ENCODE measurements at regions not wholly inside any gene's neighbourhood (a gene's known extent, or its start where the extent isn't known, plus 50 kb on each side); places are given as distances from the start of the nearest gene placed in this dataset.

DNA sequence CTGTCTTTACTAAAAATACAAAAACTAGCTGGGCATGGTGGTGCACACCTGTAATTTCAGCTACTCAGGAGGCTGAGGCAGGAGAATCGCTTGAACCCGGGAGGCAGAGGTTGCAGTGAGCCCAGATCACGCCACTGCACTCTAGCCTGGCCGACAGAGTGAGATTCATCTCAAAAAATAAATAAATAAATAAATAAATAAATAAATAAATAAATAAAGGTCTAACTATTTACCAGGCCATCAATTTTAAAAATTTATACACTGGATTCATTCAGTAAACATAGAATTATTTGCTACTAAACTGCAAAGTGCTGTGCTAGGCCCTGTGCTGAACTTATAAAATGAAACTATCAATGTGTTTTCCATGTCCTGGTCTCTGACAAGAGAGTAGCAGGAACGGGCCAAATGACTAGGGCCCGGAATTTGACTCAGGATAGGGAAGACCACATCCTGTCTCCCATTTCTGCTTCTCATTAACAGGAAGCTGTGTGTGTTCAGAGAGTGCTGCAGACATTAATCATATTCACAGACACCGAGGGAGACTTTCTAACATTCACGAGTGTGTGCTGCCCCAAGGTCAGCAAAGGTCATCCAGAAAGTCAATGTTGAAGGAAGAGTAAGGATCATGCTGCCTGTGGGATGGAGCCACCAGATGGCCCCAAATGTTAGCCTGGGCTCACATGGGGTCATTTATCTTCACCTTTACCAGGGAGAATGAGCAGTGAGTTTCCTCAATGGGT lies 95.8 kb downstream of the SPP2 start:
- no peak for DNase-seq

DNA sequence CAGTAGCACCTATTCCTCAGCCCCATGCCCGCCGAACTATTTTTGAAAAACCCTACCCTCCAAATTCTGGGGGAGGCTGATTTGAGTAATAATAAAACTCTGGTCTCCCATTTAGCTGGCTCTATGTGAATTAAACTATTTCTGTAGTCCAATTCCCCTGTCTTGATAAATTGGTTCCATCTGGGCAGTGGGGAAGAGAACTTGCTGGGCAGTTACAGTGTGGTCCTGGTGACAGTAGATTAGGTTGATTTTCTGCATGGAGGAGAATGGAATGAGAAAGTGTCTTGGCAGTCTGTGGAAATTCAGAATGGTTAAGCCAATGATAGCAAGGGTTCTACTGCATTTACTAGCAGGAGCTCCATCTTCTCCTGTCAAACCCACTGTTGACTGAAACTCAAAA lies 95.0 kb downstream of the SPP2 start:
- DNase-seq: no peak

DNA sequence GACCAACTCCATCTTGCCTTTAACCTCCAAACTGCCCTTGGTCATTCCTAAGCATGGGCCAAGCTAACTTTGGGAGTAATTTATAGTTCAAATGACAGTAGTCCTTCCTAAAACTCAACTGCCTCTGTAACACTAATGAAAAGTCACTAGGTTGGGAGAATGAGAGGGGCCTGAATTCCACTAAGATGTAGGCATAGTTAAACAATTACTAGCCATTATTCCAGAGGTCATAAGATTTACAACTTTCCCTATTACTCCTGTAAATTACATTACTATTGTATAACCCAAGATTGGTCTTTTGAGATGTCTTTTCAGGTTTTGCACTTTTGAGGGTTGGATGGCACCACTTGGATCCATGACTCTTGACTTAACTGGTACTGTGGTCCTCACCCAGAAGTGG lies 94.6 kb downstream of the SPP2 start:
- DNase-seq: no peak

DNA sequence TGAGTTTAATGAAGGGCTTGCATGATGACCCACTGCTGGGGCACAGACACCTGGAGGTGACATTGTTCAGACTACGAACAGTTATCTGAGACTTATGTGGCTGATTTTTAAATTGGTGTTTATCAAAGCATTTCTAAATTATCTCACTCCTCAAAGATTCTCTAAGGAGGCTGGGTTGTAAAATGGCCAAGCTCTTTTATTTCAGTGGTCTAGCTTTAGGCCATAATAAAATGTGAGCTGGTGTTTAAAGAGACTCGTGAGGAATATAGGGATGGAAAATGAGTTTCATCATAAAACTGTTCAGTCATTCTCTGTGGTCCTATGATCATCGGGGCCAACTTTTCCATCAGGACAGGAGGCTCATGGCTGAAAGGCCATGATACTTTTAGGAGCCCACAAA lies 93.4 kb downstream of the SPP2 start:
- no peak for DNase-seq

DNA sequence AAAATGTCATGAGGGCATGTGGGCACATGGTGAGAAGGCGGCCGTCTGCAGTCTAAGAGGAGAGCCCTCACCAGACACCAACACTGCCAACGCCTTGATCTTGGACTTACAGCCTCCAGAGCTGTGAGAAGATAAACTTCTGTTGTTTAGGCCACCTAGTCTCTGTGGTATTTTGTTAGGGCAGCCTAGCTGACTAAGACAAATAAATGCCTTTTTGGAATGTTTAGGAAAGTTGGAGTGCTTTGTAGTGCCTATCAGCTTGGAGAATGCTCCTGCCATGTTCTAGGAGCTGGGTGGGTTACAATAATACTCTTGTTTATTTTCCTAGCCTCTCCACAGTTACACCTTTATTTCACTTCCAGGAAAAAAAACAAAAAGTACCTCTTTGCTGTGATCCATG lies 92.0 kb downstream of the SPP2 start:
- no peak for DNase-seq

DNA sequence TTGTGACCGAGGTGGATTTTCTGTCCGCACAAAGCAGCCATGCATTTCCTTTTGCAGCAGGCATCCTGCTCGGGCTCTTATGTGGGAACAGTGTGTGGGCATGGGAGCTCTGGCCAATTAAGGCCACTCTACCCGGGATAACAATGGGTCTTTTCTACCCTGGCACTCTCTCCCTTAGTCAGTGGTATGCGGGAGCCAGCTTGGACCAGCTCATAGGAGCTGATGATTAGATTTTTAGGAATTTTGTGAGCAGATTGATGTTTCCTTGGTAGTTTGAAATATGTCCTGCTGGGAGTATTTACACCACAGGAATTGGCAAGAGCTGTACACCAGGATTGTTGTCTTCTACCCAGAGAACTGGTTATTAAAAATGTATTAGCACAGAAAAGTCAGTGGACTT lies 89.3 kb downstream of the SPP2 start:
- DNase-seq: no peak

DNA sequence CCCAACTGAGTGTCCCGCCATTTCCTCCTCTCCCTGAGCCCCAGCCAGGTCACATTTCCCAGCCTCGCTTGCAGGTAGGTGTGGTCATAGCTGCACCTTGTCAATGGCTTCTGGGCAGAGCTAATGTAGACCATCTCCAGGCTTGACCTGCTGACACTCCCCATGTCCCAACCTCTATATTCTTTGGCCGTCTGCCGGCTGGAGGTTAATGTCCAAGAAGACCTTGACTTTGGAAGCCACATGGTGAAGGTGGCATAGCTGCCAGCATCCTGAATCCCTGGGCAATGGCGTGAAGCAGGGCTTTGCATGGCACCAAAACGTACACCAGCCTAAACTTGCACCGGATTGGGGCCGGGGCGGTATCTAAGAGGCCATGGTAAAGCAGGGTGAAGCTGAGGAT lies 88.3 kb downstream of the SPP2 start:
- no peak for DNase-seq

DNA sequence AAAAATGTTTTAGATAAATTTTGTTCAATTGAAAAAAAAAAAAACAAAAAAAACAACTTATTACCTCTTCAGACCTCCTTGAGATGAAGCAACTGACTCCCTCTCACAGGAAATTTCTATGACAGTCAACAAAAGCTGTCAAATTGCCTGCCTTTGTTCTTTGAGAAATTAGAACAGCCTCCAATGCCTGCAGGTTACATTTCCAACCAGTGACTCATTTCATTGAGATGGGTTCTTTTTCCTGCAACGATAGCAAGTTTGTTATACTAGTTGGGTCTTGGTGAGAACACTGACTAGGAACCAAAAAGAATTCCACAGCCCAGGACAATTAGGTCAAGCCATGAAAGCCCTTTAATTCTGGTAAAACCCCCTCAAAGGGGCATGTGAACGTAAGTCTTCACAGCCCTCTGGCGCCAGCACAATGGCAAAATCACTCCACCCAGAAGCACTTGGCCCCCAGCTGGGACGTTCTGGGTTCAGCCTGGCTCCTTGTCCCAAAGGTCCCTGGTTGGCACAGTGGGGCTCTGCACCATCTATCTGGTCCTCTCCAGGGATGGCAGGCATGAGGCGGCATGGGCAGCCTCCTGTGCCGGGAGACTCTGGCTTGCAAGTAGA lies 87.0 kb downstream of the SPP2 start:
- DNase-seq: no peak

DNA sequence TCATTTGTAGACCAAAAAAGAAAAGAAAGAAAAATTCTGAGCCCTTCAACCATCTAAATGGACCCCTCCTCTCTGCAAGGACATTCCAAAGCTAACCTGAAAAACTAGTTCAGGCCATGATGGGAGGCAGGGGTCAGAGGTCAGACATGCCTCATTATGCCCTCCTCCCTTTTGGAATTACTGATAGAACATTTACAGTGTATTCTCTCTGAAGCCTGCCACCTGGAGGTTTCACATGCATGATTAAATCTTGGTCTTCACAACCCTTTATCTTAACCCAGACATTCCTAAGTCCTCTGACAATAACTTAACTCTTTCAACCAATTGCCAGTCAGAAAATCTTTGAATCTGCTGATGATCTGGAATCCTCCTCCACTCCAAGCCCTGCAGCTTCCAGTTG lies 86.0 kb downstream of the SPP2 start:
- DNase-seq: no peak

DNA sequence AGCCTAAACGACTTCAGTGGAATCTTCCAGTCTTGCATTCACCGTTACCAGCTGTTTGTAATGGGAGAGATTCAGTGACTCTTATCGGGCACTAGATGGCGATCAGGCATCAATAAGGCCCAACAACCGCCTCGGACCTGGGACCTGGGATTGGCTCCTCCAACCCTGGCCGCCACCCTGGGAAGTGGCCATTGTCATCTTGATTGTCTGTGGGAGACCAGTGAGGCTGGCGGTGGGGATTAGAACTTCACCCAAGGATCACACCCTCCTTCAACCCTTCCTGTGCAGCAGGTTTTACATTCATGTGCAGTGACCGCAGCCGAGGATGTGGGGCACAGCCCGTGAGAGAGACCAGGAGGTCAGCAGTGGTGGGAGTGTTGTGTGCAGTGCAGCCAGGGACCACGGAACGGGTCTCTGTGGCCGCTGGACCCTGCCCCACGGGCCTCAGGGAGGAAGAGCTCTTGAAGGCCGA lies 85.3 kb downstream of the SPP2 start:
- DNase-seq: peak; percentile 40

DNA sequence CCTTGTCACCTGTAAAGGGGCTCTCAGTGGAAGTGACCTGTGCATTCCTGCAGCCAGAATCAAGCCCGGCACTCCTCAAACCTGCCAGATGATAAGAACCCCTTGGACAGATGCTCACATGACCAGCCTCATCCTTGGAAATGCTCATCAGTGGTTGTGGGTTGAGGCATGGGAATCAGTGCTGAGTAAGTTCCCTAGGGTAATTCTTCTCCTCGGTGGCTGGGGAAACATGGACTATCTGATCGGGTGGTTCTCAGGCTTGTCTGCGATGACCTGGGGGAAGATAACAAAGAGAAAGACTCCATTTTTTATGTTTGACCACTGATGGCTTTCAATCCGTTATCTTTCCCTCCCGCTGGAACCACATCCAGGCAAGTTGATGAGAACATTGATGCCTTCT lies 84.0 kb downstream of the SPP2 start:
- no peak for DNase-seq

DNA sequence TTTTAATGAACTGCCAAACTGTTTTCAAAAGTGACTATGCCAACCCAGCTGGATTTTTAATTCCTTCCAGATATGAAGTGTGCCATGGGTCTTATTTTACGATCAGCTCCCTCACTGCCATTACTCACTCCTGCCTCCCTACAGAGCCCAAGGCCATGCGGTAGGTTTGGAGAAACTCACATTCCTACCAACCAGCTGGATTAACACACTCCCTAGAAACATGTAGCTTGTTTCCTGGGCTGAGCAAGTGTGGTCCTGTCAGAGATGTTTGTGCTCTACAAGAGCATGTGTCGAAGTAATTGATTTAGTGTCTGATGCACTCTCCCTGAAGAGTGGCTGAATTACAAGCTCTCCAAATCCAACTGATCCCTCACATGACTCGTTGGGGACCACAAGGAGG lies 82.5 kb downstream of the SPP2 start:
- DNase-seq: no peak

DNA sequence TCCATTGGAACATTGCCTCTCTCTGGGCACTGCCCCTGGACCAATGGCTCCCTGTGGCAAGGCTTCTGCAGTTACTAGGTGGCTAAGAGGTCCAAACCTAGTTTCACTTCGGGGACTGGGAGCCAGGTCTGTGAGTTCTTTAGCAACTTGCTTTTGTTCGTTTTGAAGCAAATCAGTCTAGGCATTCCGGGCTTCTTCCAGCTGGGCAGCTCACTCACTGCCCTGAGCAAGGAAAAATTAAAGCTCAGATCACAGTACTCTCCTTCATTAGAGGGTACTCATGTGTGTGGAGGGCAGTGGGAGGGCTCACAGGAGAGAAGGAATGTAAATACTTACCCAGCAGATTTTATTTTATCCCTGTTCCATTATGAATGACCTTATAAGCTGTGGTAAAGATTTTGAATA lies 80.3 kb downstream of the SPP2 start:
- DNase-seq: no peak

DNA sequence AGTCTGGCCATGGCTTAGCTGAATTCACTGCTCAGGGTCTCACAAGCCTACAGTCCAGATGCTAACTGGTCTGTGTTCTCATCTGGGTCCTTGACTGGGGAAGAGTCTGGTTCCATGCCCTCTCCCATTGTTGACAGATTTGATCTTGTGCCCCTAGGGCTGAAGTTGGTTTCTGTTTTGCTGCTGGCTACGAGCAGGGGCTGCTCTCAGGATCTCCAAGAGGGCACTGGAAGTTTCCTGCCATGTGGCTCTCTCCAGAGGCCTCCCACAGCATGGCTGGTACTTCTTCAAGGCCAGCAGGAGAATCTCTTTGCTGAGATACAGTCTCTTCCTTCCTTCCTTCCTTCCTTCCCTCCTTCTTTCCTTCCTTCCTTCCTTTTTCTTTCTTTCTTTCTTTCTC lies 78.1 kb downstream of the SPP2 start:
- DNase-seq: no peak

All from NCI-H2171 (cell line).